HPDE6-E6E7 (cell line): ENCODE measurements at regions not wholly inside any gene's neighbourhood (a gene's known extent, or its start where the extent isn't known, plus 50 kb on each side); places are given as distances from the start of the nearest gene placed in this dataset.

Experiments
- DNase-seq: peaks from one replicate; pipeline ENCODE4 v3.0.0; 2011; ENCODE audit warnings: missing footprints; ENCODE audit errors: extremely low spot score

DNA sequence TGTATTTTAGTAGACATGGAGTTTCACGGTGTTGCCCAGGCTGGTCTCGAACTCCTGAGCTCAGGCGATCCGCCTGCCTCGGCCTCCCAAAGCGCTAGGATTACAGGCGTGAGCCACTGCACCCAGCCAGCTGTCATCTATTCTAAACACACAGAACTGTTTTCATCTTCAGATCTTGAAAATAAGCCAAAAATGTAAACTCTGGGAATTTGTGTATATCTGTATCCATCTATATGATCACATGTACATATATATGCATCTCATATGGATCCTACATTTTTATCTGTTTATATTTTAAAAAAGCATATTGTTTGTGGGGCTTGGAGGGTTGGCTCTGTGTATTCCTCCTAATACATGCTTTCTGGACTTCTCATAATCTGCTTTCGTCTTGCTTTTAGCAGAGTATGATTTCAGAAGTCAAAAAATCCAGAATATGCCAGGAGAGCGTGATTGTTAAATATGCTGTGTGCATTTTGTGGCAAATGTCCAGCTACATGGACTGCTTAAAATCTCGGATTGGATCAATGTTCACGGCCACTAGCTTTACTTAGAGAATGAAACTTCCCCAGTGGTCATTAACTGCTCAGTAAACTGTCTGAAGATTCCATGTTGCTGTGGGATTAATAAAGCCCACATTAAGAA is 274.4 kb upstream of the IRX1 start:
- no peak for DNase-seq

DNA sequence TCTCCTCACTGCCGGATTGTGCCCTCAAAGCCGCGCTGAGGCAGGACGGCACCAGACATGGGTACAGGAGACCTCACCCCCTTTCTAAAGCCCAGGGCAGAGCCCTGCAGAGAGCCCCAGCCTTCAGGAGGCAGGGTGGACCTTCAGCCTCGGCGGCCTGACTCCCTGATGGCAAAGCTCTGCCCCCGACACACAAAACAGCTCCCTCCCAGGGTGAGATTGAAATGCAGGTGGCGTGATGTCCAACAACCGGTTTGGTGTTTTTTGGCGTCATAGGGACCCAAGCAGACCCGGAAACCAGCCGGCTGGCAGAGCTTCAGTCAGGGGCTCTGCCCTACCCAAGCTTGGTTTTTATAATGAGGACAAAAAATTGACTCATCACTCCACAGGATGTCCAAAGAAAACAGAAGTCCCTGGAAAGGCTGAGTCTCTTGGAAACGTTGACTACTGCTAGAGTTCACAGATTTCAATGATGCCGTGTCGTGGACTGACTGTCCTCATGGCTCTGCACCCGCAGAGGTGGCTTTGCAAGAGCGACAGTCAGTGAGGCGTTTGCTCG is 275.2 kb upstream of the IRX1 start:
- DNase-seq, result no peak

DNA sequence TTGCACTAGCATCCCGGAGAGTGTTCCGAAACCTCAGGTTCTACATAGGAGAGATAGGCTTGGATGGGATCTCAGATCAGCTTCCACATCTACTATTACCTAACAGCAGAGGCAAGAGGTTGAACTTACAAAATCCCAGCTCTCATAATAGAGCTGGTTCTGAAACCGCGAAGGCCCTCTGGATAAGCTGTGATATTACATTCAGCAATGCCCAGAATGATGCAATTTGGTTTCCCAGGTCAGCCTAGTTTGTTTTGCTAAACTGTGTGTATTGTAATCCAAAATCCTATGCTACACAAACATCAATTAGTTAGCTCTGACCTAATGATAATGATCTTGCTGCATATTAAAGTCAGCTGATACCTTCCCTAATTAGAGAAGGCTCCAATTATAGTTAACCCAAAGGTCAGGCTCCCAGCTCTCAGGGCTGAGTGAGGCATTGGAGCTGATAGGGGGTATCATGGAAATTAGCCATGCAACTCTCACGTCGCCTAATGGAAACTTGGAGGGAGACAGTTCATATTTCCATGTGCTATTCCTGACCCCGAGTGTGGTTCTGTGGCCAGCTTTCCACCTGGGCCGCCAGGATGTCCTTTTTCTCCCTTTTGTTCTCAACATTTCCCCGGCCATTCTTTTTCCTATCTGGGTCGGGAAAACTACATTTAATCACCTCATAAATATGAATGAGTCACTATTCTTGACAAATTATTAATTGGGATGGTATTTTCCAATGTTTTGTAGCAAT is 278.4 kb upstream of the IRX1 start:
- DNase-seq, result no peak

DNA sequence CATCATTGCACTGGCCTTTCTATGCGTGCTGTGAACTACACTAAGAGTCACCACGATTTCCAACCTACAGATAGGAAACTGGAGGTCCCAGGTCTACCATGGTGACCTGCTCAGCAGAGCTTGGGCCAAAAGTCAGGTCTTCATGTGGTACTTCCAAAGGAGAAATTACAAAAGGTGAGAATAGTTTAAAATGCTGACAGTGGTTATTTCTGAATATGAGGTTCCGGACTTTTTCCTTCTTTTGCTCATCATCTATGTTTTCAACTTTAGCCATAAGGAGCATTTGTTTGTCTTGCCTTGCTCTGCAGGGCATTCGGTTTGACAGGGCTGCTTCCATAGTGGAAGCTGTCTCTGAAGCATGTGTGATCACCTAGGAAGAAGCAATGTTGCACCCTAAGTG is 282.1 kb upstream of the IRX1 start:
- DNase-seq, result no peak

DNA sequence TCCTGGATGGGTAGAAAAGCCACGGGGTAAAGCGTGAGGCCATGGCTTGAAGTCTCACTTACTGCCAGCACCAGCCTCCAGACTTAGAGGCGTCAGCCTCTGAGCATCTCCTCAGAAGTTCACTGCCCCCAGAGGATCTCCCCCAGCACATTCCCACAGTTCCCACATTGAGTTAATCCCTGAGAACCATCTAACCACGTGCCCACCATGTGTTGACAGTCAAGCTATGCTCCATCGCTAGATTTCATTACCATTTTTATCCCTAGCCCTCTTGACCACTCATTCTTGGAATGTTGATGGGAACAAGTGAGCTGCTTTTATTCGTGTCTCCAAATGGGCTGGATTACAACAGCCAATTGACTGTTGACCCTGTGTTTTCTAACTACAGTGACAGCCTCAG is 283.3 kb upstream of the IRX1 start:
- no peak for DNase-seq

DNA sequence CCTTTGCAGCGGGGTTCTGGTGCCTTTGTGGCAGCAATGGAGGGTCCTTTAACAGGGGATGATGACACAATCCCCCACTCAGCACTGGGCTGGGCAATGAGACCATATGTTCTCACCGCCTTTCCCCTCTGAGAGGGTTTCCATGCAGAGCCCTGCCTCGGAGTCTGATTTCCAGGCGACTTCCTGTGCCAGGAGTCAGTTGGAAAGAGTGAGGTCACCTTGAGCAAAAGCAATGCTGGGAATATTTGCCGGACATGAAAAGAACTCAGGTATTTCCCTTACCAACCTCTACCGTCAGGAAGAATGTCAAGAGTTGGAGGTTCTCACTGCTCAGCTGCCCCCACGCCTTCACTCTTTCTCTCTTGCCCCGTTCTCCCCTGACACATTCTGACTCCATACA is 284.2 kb upstream of the IRX1 start:
- no peak for DNase-seq

DNA sequence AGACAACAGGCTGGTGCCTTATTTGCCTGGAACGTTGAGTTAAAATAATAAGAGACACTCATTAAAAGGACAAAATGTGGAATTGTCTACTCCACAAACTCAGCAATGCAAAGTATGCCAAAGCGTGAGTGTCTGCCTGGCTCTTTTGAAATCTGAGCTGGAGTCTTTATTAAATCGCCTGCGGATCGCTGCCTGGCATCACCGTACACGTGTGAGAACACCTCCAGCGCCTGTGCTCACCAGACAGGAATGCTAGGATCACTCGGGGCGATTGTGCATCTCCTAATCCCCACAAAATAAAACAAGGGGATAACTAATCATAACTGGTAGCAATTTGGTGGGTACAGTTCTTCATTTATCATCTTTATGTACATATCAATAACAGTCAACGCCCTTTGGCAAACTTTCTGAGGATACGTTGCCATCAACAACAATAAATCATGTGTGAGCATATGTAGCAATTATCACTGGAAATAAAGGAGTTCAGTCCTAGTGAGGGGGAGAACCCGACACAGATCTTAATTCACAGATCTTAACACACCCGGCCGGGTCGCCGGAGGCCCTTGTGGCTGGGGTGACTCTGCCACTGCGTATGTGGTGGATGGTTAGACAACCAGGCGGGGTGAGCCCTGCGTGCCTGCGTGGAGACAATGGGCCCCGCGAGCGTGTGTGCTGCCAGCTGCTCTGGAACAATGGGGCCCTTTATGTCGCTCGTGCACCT is 284.9 kb upstream of the IRX1 start:
- DNase-seq, result peak; percentile 59

DNA sequence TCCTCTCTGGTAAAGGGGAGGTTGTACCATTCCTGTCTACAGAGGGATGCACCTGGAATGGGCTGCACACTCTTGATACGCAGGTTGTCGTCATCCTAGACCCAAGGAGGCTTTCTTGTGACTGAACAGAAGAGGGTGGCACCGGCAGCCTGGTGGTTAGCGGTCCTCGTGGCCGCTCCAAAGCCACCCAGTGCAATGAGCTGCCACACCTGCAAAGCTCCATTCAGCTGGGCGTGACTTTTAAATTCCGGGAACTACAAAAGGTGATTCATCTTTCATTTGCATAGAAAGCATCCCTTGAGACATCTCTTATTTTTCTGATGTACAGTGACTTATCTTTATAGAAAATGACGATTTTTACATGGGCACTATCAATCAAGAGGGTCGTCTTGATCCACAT is 286.1 kb upstream of the IRX1 start:
- no peak for DNase-seq

DNA sequence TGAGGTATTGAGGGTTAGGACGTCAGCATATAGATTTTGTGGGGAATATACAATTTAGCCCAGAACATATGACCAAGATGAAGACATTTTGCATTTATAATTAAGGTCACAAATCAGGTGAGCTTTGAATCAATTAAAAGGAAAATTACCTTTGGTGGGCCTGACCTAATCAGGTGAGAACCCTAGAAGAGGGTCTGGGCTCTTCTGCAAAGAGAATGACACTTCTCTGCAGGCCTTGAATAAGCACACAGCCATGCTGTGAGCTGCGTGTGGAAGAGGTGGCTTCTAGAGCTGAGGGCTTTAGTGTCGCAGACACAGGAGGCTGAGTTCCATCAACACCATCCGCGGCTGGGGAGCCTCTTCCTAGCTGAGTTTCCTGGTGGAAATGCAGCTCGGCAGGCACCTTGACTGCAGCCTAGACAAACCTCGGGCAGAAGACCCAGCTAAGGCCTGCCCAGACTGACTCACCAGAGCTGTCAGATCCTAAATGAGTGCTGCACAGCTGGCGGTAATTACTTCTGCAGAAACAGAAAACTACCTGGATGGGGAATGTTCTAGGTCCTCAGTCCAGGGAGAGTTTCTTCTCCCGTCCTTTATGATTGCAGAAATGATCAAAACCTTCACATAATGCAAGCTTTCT is 287.5 kb upstream of the IRX1 start:
- no peak for DNase-seq

DNA sequence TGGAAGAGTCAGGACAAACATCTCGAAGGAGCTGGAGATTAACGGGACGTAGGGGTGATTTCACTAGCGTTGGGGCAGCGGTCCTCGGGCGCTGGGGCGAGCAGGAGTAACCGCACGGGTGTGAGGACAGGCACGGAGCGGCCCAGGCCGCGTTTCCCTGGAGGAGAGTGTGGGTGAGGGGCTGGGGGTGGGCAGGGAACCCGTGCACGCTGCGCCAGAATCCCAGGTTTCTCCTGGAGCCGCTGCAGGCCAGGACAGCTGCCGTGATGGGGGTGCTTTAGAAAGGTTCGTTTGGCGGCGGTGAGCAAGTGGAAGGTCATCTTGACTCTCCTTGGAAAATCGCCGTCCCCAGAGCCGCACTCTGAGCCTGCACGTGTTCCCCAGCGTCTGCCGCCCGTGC is 290.2 kb upstream of the IRX1 start:
- DNase-seq, result no peak

DNA sequence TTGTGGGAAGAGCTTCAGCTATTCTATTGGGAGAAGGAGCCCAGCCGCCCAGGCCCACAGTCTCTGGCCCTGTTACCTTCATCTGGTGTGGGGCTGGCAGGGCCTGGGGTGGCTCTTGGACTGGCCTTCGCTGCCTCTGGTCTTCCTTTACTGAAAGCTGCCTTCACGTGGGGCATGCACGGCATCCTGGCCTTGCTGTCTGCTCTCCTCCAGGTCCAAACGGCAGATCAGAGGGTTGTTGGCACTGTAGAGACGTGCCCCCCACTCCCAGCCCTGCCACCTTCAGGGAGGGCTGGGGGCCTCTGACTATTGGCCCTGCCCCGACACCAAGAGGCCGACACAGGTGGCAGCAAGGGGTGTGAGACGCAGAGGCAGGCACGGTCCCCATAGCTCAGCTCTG is 291.3 kb upstream of the IRX1 start:
- DNase-seq, result no peak

DNA sequence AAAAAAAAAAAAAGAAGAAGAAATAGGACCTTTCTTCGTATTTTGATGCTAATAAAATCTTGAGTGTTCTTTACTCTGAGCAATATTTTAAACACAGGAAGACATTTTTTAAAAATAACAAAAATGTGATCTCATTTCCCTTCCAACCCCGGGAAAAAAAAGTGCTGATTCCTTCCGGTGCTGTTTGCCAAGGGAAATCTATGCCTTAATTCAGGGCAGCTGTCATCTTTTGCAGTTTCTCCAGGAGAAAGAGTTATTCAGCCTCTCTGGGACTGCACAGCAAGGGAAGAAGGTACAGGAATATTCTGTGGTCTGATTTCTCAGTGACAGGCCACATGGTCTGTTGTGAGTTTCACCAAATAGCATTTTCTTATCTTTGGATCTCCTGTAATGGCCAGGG is 291.9 kb upstream of the IRX1 start:
- no peak for DNase-seq

DNA sequence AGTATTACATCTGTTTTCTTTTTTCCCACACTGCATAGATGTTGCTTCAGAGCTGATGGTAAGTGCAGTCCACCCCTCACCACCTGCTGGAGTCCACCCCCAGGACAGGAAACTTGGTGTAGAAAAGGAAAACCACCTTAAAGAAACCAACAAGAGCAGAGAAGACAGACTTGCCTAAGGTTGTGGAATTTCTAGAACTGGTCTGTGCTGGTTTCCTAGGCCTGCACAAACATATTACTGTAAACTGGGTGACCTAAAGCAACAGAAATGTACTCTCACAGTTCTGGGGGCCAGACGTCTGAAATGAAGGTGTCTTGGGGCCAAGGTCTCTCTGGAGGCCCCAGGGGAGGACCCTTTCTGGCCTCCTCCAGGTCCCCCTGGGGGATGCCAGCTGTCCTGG is 293.4 kb upstream of the IRX1 start:
- DNase-seq, result no peak

DNA sequence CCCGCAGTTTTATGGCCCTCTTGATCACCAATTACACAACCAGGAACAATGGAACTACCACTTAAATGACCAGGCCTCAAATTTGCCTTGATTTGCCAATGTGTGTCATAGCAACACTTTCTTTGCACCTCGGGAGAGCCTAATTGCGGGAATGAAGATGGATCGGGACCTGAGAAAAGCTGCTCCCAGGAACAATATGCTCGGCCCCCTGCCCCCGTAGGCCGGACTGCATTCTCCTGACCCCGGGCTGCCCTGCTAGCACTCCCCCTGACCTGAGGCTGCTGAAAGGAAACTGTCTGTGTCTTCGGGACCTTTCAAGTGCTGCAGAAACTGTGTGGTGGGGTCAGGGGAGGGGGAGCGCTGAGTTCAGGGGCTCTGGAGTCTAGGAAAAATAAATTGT is 294.3 kb upstream of the IRX1 start:
- no peak for DNase-seq

DNA sequence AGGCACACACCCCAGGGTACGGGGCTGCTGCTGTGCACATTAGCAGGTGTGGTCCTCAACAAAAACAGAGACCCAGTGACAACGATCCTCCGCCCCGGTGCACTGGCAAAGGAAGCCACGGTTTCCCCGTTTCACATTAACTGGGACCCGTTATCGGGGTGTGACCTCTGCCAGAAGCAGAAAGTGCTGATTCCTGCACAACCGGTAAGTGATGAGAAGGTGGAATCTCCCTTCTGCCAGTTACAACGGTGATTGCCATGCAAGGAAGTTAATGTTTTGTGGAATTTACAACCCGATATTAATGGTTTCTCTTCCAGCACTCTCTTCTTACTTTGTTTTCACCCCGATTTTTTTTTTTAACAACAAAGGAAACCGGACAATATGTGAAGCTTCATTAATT is 294.9 kb upstream of the IRX1 start:
- DNase-seq, result no peak

DNA sequence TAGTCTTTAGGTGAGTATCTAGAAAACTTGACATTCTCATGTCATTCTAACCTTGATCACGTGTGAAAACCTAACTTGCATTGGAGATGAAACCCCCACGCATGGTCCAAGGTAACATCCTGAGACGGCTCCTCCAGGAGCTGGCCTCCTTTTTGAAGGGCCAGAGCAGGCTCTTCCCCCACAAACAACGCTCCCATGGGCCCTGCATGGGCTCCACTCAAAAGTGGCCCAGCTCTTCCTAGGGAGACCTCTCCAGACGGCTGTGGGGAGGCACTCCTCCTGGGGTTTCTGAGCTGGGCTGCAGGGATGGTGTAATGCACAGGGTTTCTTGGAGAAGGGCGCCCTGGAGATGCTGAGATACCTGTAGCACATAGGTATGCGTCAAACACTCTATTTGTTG is 296.2 kb upstream of the IRX1 start:
- DNase-seq, result no peak

DNA sequence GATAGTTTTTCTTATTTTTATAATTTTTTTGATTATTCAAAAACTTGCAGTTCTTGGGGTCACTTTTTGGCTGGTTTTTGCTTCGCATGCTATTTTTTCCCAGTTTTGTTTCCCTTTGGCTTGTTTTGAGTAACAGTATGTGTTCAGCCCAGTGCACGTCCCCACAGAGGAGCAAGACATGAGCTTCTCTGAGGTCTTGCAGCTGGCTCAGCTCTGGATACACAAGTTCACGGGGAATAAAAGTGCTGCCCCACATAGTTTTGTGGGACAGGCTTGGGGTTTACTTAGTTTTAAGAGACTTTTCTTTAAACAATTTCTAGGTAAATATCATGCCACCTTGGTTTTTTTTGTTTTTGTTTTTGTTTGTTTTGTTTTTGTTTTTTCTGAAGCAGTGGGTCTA is 297.8 kb upstream of the IRX1 start:
- no peak for DNase-seq

DNA sequence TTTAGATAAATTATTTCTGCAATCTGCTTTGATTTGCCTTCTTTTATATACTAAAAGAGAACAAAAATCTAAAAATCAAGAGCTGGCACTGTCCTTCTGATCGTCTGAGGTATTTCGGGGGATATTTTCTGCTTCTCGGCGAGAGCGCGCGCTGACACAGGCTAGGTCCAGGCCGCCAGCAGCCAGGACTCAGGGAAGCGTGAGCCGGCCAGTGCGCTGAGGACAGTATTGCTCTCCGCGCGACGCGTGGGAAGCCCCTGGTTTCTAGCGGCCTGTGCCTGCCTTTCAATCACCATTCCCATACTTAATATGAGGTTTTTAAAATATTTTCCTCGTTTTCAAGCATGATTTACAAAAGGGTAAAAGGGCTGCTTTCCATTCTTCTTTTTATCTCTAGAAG is 307.3 kb upstream of the IRX1 start:
- no peak for DNase-seq

DNA sequence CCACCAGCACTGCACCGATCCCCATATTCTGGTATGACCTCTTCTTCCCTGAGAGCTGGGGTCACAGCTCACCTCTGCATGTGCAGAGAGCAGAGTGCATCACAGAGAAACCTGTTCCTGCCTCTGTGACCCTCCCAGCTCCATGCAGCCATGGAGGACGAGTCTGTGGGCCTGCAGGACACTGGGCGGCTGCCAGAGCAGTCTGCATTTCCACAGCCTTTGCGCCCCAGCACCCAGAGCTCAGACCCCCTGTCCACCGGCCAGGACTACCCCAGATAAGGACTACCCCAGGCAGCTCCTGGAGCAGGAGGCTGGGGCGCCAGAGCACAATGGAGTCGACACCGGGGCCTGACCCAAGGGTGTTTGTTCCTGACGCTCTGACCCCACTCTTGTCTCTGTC is 308.1 kb upstream of the IRX1 start:
- DNase-seq, result no peak

DNA sequence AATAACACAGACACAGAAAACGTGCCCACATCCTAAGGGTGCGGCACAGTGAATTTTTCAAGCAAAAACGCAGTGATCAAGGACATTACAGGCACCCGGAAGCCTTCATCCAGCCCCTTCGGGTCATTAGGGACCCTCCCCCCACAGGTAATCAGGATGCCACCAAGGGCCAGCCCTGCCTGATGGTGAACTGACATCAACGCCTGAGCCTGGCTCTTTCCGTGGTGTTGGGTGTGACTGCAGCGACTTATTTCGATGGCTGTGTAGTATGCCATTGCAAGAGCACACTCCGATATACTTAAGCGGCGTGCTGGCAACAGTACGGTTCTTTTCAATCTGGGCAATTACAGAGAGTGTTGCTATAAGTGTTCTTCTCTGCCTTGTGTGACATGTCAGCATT is 310.0 kb upstream of the IRX1 start:
- no peak for DNase-seq

DNA sequence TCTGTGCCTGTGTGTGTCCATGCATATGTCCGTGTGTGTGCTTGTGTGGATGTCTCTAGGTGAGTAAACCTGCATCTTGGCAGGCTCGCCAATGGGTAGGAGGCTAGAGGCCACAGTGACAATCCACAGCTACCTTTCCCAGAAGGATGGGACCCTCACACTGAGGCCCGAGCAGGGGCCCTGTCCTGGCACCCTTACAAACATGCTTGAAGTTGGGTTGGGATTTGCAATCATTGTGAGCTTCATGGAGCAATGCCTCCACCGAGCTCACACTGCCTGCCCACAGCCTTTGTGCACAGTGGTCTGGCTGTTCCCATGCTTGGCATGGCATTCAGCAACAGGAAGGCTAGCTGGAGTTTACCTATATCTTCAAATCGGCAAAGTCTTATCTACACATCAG is 311.1 kb upstream of the IRX1 start:
- DNase-seq, result no peak

DNA sequence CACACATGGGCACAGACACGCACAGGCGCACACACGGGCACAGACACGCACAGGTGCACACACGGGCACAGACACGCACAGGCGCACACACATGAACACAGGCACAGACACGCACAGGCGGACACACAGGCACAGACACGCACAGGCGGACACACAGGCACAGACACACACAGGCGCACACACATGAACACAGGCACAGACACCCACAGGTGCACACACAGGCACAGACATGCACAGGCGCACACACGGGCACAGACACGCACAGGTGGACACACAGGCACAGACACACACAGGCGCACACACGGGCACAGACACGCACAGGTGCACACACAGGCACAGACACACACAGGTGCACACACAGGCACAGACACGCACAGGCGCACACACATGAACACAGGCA is 312.8 kb upstream of the IRX1 start:
- no peak for DNase-seq
